Stomach (tissue), 8 donors: ENCODE measurements at regions not wholly inside any gene's neighbourhood (a gene's known extent, or its start where the extent isn't known, plus 50 kb on each side); places are given as distances from the start of the nearest gene placed in this dataset.

Experiments used
- DNase-seq, 2 donors: peaks; one replicate each; pipeline versions ENCODE4 v3.0.0 to v3.0.0-alpha.2; 2013 to 2019
- H3K27ac ChIP-seq, 5 donors: fragments of 200-600 bp in 4 of 5; sonication (generic) in 4 of 5; one replicate each; pipeline ENCODE4 v1.5.1; 2013 to 2019; ENCODE audit warnings: mild to moderate bottlenecking in 1 of 5, moderate library complexity in 1 of 5
- H3K27me3 ChIP-seq, 3 donors: fragments of 200-600 bp; sonication (generic); one replicate each; pipeline ENCODE4 v1.5.1; 2017 to 2019; ENCODE audit warnings: mixed run types in 1 of 3
- H3K36me3 ChIP-seq, 4 donors: fragments of 200-600 bp; sonication (generic); 1 replicate in 3 of 4; 2 replicates in 1 of 4; pipeline ENCODE4 v1.5.1; 2016 to 2019
- H3K4me1 ChIP-seq, 4 donors: fragments of 200-600 bp; sonication (generic); one replicate each; pipeline ENCODE4 v1.5.1; 2016 to 2019
- H3K4me3 ChIP-seq, 4 donors: fragments of 200-600 bp; sonication (generic) in 3 of 4; one replicate each; pipeline ENCODE4 v1.5.1; 2016 to 2019; ENCODE audit warnings: mild to moderate bottlenecking in 1 of 4
- H3K9me3 ChIP-seq, 4 donors: fragments of 200-600 bp; sonication (generic); one replicate each; pipeline ENCODE4 v1.5.1; 2016 to 2019
- EP300 ChIP-seq: sonication (generic); formaldehyde crosslinking; IDR thresholded peaks from one replicate; pipeline ENCODE4 v1.6.1; 2017; ENCODE audit warnings: antibody characterized with exemption
- POLR2A ChIP-seq, 4 donors: fragments of 450-650 bp; IDR thresholded peaks; one replicate each; pipeline ENCODE4 v1.6.1; 2016; ENCODE audit warnings: antibody characterized with exemption in 4 of 4, control low read depth in 2 of 4, mild to moderate bottlenecking in 1 of 4, moderate library complexity in 1 of 4
- POLR2AphosphoS5 ChIP-seq, 3 donors: sonication (generic); formaldehyde crosslinking; IDR thresholded peaks; one replicate each; pipeline ENCODE4 v1.6.1; 2016; ENCODE audit warnings: antibody characterized with exemption in 3 of 3
- WGBS, 5 donors: extraction: QIAGEN DNeasy Blood & Tissue Kit in 3 of 5; methylation state at CpG; one replicate each; pipeline versions ENCODE4 v1.1.5 to v1.1.7; 2013 to 2018; 5-methylcytosine and 5-hydroxymethylcytosine counted together
- intact Hi-C: fragments of 100-400 bp; cut with DNase I; formaldehyde crosslinking; loops from one replicate; pipeline ENCODE4 v1.15.1; 2023; ENCODE audit warnings: low total_unique reads
- TF ChIP-seq, protein P1 (sequence below), 7 experiments: fragments of 450-650 bp in 4 of 7; fragments of 200-600 bp in 3 of 7; sonication (generic) in 3 of 7; IDR thresholded peaks; one replicate each; pipeline ENCODE4 v1.5.1; 2016 to 2019; ENCODE audit warnings: antibody characterized with exemption in 7 of 7, control low read depth in 2 of 7, mild to moderate bottlenecking in 1 of 7
- donor health status: healthy with polysubstance abuse.
- donor health status: Bipolar disorder and iron deficiency.
- donor health status: healthy.

DNA sequence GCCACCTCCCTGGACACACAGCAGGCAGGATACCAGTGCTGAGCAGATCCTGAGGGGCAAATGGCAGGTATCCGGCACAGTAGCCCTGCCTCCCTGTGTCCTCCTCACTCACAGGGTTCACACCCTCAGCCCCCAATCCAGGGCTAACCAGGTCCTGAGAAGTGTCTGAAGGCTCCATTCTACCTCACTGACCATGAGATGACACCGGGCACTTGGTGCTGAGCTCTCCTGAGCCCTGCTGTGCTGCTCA lies 115.4 kb upstream of the ATP2B2 start:
- WGBS, 5 donors, result 38 to 69% (median 44%) methylated on average over 2 of the region's 2 CpGs
- peaks cover 4 to 55% (median 7%) of the 10 kb centered on the region in 3 donors for H3K27me3 ChIP-seq
- no peak for TF ChIP-seq POLR2A (IDR thresholded peaks at IDR 0.05)
- TF ChIP-seq EP300, result no peak
- TF ChIP-seq POLR2AphosphoS5 (IDR thresholded peaks at IDR 0.05), result no peak
- TF ChIP-seq, protein P1, sequence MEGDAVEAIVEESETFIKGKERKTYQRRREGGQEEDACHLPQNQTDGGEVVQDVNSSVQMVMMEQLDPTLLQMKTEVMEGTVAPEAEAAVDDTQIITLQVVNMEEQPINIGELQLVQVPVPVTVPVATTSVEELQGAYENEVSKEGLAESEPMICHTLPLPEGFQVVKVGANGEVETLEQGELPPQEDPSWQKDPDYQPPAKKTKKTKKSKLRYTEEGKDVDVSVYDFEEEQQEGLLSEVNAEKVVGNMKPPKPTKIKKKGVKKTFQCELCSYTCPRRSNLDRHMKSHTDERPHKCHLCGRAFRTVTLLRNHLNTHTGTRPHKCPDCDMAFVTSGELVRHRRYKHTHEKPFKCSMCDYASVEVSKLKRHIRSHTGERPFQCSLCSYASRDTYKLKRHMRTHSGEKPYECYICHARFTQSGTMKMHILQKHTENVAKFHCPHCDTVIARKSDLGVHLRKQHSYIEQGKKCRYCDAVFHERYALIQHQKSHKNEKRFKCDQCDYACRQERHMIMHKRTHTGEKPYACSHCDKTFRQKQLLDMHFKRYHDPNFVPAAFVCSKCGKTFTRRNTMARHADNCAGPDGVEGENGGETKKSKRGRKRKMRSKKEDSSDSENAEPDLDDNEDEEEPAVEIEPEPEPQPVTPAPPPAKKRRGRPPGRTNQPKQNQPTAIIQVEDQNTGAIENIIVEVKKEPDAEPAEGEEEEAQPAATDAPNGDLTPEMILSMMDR (IDR thresholded peaks at IDR 0.05), result no peak
- H3K27ac ChIP-seq, result no peak overlapping the region
- H3K36me3 ChIP-seq, result no peaks in the 10 kb centered on the region
- no peak overlapping the region for H3K4me3 ChIP-seq
- intact Hi-C loops, result no loop called here
- no peaks in the 10 kb centered on the region for H3K9me3 ChIP-seq
- no peak for DNase-seq
- no peaks in the 10 kb centered on the region for H3K4me1 ChIP-seq

DNA sequence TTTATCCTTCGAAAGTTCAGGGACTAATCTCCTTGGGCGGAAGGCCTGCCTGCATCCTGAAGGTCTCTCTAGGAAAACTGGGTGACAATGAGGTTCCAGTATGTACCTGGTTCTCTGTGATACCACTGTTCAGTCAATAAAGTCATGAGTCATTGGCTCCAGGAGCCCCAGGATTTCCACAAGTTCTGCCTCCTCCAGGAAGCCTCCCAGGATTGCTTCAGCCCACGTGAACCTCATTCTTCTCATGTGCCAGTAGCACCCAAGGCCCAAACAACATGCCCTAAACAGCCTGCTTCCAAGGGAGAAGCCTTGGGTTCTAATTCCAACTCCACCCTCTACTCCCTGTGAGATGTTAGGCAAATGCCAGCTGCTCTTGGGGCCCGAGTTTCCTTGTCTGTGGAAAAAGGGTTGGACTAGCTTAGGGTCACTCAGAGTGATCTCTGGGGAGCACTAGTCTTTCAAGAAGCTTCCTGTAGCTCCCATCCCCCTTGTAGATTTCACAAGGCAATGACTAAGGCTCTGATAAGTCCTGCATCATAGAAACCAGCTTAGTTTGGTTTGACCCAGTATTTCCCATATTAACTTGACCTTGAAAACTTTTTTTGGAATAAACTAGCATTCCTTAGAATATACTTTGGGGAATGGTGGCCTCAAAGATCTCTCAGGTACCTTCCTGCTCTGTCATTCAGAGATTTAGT lies 118.3 kb upstream of the ATP2B2 start:
- WGBS, 5 donors, result 66 to 86% (median 81%) methylated on average over 4 of the region's 4 CpGs
- DNase-seq, result no peak
- peaks cover 4 to 54% (median 7%) of the 10 kb centered on the region in 3 donors for H3K27me3 ChIP-seq
- H3K4me1 ChIP-seq, result no peaks in the 10 kb centered on the region
- H3K4me3 ChIP-seq, result no peak overlapping the region
- H3K27ac ChIP-seq, result no peak overlapping the region
- no peaks in the 10 kb centered on the region for H3K9me3 ChIP-seq
- intact Hi-C loops, result no loop called here
- TF ChIP-seq, protein P1 (IDR thresholded peaks at IDR 0.05), result no peak
- TF ChIP-seq POLR2AphosphoS5 (IDR thresholded peaks at IDR 0.05), result no peak
- no peak for TF ChIP-seq POLR2A (IDR thresholded peaks at IDR 0.05)
- no peaks in the 10 kb centered on the region for H3K36me3 ChIP-seq

DNA sequence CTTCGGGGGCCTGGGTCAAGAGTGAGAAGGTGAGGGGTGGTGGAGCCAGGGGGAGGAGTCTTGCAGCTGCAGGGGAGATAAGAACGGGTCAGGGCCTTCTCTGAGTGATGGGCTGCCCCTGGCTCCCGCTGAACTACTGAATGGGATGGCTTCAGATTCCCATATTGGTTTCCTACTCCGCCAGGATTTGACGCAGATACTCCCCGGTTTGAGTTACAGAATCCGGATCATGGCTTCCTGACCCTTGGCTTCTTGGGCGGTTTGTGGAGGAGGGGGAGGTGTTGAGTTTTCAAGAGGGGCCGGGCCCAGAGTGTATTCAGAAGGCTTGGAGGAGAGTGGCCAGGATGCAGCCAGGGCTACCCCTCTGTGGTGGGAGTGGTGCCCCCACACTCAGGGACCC lies 119.9 kb upstream of the ATP2B2 start:
- 32 to 44% (median 42%) methylated on average over 9 of the region's 9 CpGs for WGBS, 5 donors
- no peak for DNase-seq
- TF ChIP-seq POLR2A (IDR thresholded peaks at IDR 0.05) (no peak), POLR2AphosphoS5 (IDR thresholded peaks at IDR 0.05) (no peak), EP300 (no peak)
- TF ChIP-seq, protein P1 (IDR thresholded peaks at IDR 0.05), result no peak
- Histone ChIP-seq H3K4me3 (no peak overlapping the region), H3K4me1 (no peaks in the 10 kb centered on the region), H3K9me3 (no peaks in the 10 kb centered on the region), H3K27ac (no peak overlapping the region), H3K27me3 (peaks cover 4 to 40% (median 7%) of the 10 kb centered on the region in 3 donors), H3K36me3 (no peaks in the 10 kb centered on the region)
- intact Hi-C loops, result no loop called here

DNA sequence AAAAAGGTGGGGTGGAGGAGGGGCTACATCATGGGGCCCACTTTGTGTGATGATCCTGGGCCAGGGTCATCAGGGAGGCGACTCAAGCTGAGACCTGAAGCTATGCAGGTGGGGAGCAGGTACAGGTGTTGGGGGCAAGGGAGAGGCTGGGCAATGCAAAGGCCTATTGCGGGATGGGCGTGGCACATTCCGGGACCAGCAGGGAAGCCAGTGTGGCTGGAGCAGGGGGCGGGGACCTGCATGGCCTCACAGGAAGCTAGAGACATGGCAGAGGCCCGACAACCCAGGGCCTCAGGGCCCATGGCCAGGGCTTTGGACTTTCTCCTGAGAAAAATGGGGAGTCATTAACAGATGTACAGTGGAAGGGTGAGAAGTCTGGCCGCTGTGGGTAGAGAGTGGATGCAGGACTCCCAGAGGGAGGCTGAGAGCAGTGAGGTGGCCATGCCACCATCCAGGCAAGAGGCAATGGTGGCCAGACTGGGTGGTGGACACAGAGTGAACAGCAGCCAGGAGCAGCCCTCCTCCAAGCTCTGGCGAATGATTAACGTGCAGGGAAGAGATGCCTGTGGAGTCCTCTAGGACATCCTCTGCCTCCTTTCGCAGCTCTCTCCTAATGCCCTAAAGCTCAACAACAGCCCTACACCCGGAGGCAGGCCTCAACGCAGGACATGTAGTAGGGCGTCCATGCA lies 122.6 kb upstream of the ATP2B2 start:
- 54 to 67% (median 59%) methylated on average over 13 of the region's 13 CpGs for WGBS, 5 donors
- intact Hi-C loops, result no loop called here
- no peaks in the 10 kb centered on the region for H3K4me1 ChIP-seq
- H3K4me3 ChIP-seq, result no peak overlapping the region
- peaks cover 0 to 22% (median 0%) of the 10 kb centered on the region in 3 donors for H3K27me3 ChIP-seq
- no peaks in the 10 kb centered on the region for H3K36me3 ChIP-seq
- H3K27ac ChIP-seq, result no peak overlapping the region
- DNase-seq, result no peak
- TF ChIP-seq POLR2AphosphoS5 (IDR thresholded peaks at IDR 0.05) (no peak), EP300 (no peak), POLR2A (IDR thresholded peaks at IDR 0.05) (no peak)
- TF ChIP-seq, protein P1 (IDR thresholded peaks at IDR 0.05), result no peak
- no peaks in the 10 kb centered on the region for H3K9me3 ChIP-seq
